Progenitor cell of endocrine pancreas (in vitro differentiated cells): ENCODE measurements at regions not wholly inside any gene's neighbourhood (a gene's known extent, or its start where the extent isn't known, plus 50 kb on each side); places are given as distances from the start of the nearest gene placed in this dataset.
A peak's percentile ranks its signal among the peaks of the same experiment; 100 is the strongest.

ENCODE experiments used
- DNase-seq: peaks from one replicate; pipeline ENCODE4 v3.0.0; 2021; ENCODE audit warnings: low spot score; ENCODE audit not compliant: unreplicated experiment
- H3K27ac Mint-ChIP-seq: 2 replicates; pipeline ENCODE4 v1.8.0; 2021; ENCODE audit warnings: mild to moderate bottlenecking, moderate library complexity, mixed read lengths
- H3K27me3 Mint-ChIP-seq: 2 replicates; pipeline ENCODE4 v1.8.0; 2021; ENCODE audit warnings: mixed read lengths
- H3K36me3 Mint-ChIP-seq: 2 replicates; pipeline ENCODE4 v1.8.0; 2022; ENCODE audit warnings: mixed read lengths; ENCODE audit not compliant: insufficient read depth
- H3K4me1 Mint-ChIP-seq: 2 replicates; pipeline ENCODE4 v1.8.0; 2021; ENCODE audit warnings: low read depth, mixed read lengths
- H3K4me3 Mint-ChIP-seq: 2 replicates; pipeline ENCODE4 v1.8.0; 2021; ENCODE audit warnings: low read depth, mild to moderate bottlenecking, moderate library complexity, mixed read lengths
- H3K9me3 Mint-ChIP-seq: 2 replicates; pipeline ENCODE4 v1.8.0; 2021; ENCODE audit warnings: low read depth, mixed read lengths
- CTCF ChIP-seq: fragments of 200-600 bp; sonication (generic); IDR thresholded peaks from one replicate; pipeline ENCODE4 v1.5.0; 2021; ENCODE audit warnings: antibody characterized with exemption, mild to moderate bottlenecking; ENCODE audit not compliant: unreplicated experiment

- no peak for DNase-seq
- TF ChIP-seq CTCF = no peak
- Mint-ChIP-seq H3K4me3 (no peak overlapping the region), H3K9me3 (no peaks in the 10 kb centered on the region), H3K36me3 (no peaks in the 10 kb centered on the region), H3K27me3 (peaks cover 12% of the 10 kb centered on the region), H3K4me1 (no peaks in the 10 kb centered on the region), H3K27ac (no peak overlapping the region)
Observed at GRCh38 chr22:49561338-49561737, 266.3 kb downstream of the BRD1 start.

- no peak for DNase-seq
- no peaks in the 10 kb centered on the region for H3K9me3 Mint-ChIP-seq
- TF ChIP-seq CTCF = no peak
- H3K4me1 Mint-ChIP-seq = no peaks in the 10 kb centered on the region
- H3K4me3 Mint-ChIP-seq = no peak overlapping the region
- no peaks in the 10 kb centered on the region for H3K36me3 Mint-ChIP-seq
- H3K27ac Mint-ChIP-seq = no peak overlapping the region
- peaks cover 5% of the 10 kb centered on the region for H3K27me3 Mint-ChIP-seq
Observed at GRCh38 chr22:49555526-49555925, 272.1 kb downstream of the BRD1 start.

GRCh38 chr22:49554741-49555140 is 272.9 kb downstream of the BRD1 start:
- Mint-ChIP-seq H3K36me3 (no peaks in the 10 kb centered on the region), H3K4me1 (no peaks in the 10 kb centered on the region), H3K4me3 (no peak overlapping the region), H3K9me3 (no peaks in the 10 kb centered on the region), H3K27ac (no peak overlapping the region), H3K27me3 (no peaks in the 10 kb centered on the region)
- no peak for DNase-seq
- no peak for TF ChIP-seq CTCF

GRCh38 chr22:49554296-49554625 is 273.4 kb downstream of the BRD1 start:
- TF ChIP-seq CTCF = no peak
- H3K27ac Mint-ChIP-seq = no peak overlapping the region
- no peak overlapping the region for H3K4me3 Mint-ChIP-seq
- H3K9me3 Mint-ChIP-seq = no peaks in the 10 kb centered on the region
- H3K36me3 Mint-ChIP-seq = no peaks in the 10 kb centered on the region
- H3K27me3 Mint-ChIP-seq = no peaks in the 10 kb centered on the region
- H3K4me1 Mint-ChIP-seq = no peaks in the 10 kb centered on the region
- no peak for DNase-seq

GRCh38 chr22:49553518-49554295 is 274.0 kb downstream of the BRD1 start:
- Mint-ChIP-seq H3K27ac (peak overlapping the region; percentile 75), H3K4me3 (no peak overlapping the region), H3K4me1 (peaks cover 5% of the 10 kb centered on the region), H3K27me3 (no peaks in the 10 kb centered on the region), H3K9me3 (no peaks in the 10 kb centered on the region), H3K36me3 (no peaks in the 10 kb centered on the region)
- no peak for TF ChIP-seq CTCF
- peak; percentile 33 for DNase-seq
